ENCODE measurements at regions not wholly inside any gene's neighbourhood (a gene's known extent, or its start where the extent isn't known, plus 50 kb on each side); places are given as distances from the start of the nearest gene placed in this dataset.

DNA sequence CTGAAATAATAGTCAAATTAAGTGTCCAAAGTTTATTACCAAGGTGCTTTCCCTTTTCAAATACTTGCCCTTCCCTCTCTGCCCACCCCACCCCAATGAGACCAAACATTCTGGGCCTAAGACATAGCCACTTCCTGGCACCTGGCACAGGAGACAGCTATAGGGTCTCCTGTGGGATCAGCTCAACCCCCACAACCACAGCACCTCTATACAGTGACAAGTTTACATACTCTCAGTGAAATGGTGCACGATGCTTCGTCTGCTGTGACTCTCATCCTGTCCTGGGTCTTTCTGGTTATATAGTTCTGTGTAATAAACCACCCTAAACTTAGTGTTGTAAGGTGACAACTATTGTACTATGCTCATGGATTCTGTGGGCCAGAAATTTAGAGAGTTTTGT is 466.2 kb downstream of the FBXO15 start:
- Histone ChIP-seq H4K20me1 (ENCODE audit: control insufficient read depth, insufficient read depth) (no peaks in the 10 kb centered on the region), H3K9ac (ENCODE audit: control insufficient read depth, insufficient read depth, low read length) (no peak overlapping the region), H3K4me3 (no peak overlapping the region), H3K4me1 (ENCODE audit: control insufficient read depth, insufficient read depth, low read length) (no peaks in the 10 kb centered on the region), H3K79me2 (ENCODE audit: control insufficient read depth, insufficient read depth, low read length) (no peaks in the 10 kb centered on the region), H3K9me3 (replicated peaks; ENCODE audit: control insufficient read depth, insufficient read depth, low read length) (no peaks in the 10 kb centered on the region), H3K4me2 (ENCODE audit: control insufficient read depth, insufficient read depth) (no peak overlapping the region), H3K36me3 (ENCODE audit: control insufficient read depth in 2 of 2, insufficient read depth in 2 of 2, low read length in 1 of 2) (no peaks in the 10 kb centered on the region), H3K27ac (ENCODE audit: control insufficient read depth, insufficient read depth) (no peak overlapping the region), H3K27me3 (replicated peaks in 1 of 2; ENCODE audit: control insufficient read depth in 2 of 2, insufficient read depth in 2 of 2, low read length in 1 of 2) (no peaks in the 10 kb centered on the region), H2AFZ (ENCODE audit: control insufficient read depth, low read depth, low read length) (no peak overlapping the region)
- CTCF ChIA-PET, result no interaction called here
- intact Hi-C loops (cut with micrococcal nuclease; ENCODE audit: unreplicated experiment) (no loop called here), in situ Hi-C loops (cut with MboI) (no loop called here)
- ATAC-seq, result no peak
- FAIRE-seq, result no peak
- SMC1A ChIA-PET (ENCODE audit: uncharacterized antibody, unreplicated experiment), result no interaction called here
- RAD21 ChIA-PET (ENCODE audit: unreplicated experiment), result no interaction called here
- POLR2A ChIA-PET, result no interaction called here
- no TSS peak for BruUV-seq (replicated peaks)
- no peak for DNase-seq (ENCODE audit: low read depth, low spot score)
- WGBS (ENCODE audit: insufficient coverage, insufficient replicate concordance, low lambda C conversion rate, missing lambda C conversion rate), result 68% methylated on average over 2 of the region's 2 CpGs
- TF ChIP-seq MYC (IDR thresholded peaks at IDR 0.05; ENCODE audit: insufficient read depth, insufficient read length, insufficient replicate concordance, low read length, severe bottlenecking) (no peak), IKZF1 (conservative IDR thresholded peaks at IDR 0.05) (no peak), EGR1 (IDR thresholded peaks at IDR 0.05; ENCODE audit: borderline replicate concordance in 1 of 2, low read depth in 2 of 2, low read length in 2 of 2) (no peak), POLR2AphosphoS5 (IDR thresholded peaks at IDR 0.05; ENCODE audit: low read length) (no peak), IRF4 (IDR thresholded peaks at IDR 0.05; ENCODE audit: low read depth, low read length) (no peak), SIN3A (IDR thresholded peaks at IDR 0.05; ENCODE audit: low read depth, low read length) (no peak), BMI1 (IDR thresholded peaks at IDR 0.05; ENCODE audit: borderline replicate concordance) (no peak), TBL1XR1 (IDR thresholded peaks at IDR 0.05; ENCODE audit: low read depth, low read length) (no peak)
- TF ChIP-seq, protein P1, sequence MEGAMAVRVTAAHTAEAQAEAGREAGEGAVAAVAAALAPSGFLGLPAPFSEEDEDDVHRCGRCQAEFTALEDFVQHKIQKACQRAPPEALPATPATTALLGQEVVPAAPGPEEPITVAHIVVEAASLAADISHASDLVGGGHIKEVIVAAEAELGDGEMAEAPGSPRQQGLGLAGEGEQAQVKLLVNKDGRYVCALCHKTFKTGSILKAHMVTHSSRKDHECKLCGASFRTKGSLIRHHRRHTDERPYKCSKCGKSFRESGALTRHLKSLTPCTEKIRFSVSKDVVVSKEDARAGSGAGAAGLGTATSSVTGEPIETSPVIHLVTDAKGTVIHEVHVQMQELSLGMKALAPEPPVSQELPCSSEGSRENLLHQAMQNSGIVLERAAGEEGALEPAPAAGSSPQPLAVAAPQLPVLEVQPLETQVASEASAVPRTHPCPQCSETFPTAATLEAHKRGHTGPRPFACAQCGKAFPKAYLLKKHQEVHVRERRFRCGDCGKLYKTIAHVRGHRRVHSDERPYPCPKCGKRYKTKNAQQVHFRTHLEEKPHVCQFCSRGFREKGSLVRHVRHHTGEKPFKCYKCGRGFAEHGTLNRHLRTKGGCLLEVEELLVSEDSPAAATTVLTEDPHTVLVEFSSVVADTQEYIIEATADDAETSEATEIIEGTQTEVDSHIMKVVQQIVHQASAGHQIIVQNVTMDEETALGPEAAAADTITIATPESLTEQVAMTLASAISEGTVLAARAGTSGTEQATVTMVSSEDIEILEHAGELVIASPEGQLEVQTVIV (IDR thresholded peaks at IDR 0.05; ENCODE audit: borderline replicate concordance, partially characterized antibody), result no peak
- TF ChIP-seq, protein P2, sequence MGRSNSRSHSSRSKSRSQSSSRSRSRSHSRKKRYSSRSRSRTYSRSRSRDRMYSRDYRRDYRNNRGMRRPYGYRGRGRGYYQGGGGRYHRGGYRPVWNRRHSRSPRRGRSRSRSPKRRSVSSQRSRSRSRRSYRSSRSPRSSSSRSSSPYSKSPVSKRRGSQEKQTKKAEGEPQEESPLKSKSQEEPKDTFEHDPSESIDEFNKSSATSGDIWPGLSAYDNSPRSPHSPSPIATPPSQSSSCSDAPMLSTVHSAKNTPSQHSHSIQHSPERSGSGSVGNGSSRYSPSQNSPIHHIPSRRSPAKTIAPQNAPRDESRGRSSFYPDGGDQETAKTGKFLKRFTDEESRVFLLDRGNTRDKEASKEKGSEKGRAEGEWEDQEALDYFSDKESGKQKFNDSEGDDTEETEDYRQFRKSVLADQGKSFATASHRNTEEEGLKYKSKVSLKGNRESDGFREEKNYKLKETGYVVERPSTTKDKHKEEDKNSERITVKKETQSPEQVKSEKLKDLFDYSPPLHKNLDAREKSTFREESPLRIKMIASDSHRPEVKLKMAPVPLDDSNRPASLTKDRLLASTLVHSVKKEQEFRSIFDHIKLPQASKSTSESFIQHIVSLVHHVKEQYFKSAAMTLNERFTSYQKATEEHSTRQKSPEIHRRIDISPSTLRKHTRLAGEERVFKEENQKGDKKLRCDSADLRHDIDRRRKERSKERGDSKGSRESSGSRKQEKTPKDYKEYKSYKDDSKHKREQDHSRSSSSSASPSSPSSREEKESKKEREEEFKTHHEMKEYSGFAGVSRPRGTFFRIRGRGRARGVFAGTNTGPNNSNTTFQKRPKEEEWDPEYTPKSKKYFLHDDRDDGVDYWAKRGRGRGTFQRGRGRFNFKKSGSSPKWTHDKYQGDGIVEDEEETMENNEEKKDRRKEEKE (IDR thresholded peaks at IDR 0.05), result no peak
- TF ChIP-seq, protein P3, sequence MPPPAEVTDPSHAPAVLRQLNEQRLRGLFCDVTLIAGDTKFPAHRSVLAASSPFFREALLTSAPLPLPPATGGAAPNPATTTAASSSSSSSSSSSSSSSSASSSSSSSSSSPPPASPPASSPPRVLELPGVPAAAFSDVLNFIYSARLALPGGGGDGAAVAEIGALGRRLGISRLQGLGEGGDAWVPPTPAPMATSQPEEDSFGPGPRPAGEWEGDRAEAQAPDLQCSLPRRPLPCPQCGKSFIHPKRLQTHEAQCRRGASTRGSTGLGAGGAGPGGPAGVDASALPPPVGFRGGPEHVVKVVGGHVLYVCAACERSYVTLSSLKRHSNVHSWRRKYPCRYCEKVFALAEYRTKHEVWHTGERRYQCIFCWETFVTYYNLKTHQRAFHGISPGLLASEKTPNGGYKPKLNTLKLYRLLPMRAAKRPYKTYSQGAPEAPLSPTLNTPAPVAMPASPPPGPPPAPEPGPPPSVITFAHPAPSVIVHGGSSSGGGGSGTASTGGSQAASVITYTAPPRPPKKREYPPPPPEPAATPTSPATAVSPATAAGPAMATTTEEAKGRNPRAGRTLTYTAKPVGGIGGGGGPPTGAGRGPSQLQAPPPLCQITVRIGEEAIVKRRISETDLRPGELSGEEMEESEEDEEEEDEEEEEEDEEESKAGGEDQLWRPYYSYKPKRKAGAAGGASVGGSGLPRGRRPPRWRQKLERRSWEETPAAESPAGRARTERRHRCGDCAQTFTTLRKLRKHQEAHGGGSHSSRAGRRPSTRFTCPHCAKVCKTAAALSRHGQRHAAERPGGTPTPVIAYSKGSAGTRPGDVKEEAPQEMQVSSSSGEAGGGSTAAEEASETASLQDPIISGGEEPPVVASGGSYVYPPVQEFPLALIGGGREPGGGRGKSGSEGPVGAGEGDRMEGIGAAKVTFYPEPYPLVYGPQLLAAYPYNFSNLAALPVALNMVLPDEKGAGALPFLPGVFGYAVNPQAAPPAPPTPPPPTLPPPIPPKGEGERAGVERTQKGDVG (CRISPR knock-in tag; IDR thresholded peaks at IDR 0.05), result no peak
- TF ChIP-seq, protein P4, sequence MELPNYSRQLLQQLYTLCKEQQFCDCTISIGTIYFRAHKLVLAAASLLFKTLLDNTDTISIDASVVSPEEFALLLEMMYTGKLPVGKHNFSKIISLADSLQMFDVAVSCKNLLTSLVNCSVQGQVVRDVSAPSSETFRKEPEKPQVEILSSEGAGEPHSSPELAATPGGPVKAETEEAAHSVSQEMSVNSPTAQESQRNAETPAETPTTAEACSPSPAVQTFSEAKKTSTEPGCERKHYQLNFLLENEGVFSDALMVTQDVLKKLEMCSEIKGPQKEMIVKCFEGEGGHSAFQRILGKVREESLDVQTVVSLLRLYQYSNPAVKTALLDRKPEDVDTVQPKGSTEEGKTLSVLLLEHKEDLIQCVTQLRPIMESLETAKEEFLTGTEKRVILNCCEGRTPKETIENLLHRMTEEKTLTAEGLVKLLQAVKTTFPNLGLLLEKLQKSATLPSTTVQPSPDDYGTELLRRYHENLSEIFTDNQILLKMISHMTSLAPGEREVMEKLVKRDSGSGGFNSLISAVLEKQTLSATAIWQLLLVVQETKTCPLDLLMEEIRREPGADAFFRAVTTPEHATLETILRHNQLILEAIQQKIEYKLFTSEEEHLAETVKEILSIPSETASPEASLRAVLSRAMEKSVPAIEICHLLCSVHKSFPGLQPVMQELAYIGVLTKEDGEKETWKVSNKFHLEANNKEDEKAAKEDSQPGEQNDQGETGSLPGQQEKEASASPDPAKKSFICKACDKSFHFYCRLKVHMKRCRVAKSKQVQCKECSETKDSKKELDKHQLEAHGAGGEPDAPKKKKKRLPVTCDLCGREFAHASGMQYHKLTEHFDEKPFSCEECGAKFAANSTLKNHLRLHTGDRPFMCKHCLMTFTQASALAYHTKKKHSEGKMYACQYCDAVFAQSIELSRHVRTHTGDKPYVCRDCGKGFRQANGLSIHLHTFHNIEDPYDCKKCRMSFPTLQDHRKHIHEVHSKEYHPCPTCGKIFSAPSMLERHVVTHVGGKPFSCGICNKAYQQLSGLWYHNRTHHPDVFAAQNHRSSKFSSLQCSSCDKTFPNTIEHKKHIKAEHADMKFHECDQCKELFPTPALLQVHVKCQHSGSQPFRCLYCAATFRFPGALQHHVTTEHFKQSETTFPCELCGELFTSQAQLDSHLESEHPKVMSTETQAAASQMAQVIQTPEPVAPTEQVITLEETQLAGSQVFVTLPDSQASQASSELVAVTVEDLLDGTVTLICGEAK (IDR thresholded peaks at IDR 0.05; ENCODE audit: borderline replicate concordance), result no peak
